ENCODE measurements at regions not wholly inside any gene's neighbourhood (a gene's known extent, or its start where the extent isn't known, plus 50 kb on each side); places are given as distances from the start of the nearest gene placed in this dataset.
"Not testable (repeated sequence)": the region's sequence is repeated elsewhere in the genome, so short reads cannot be mapped to it uniquely, and the experiment has no call there.

DNA sequence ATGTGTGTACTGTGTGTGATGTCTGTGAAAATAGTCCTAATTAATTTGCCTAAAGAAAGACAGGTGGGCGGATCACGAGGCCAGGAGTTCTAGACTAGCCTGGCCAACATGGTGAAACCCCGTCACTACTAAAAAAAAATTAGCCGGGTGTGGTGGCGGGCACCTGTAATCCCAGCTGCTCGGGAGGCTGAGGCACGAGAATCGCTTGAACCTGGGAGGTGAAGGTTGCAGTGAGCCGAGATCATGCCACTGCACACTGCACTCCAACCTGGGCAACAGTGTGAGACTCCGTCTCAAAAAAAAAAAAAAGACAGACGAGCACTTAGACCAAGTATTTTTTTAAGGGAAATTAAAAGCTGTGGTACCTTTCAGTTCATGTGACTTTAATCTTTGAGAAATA lies 226.0 kb upstream of the GBE1 start:
- H3K27ac Mint-ChIP-seq; CTCF ChIA-PET; H3K36me3 Mint-ChIP-seq (ENCODE audit: low read depth); H3K27me3 Mint-ChIP-seq (ENCODE audit: low read depth); H3K9me3 Mint-ChIP-seq; intact Hi-C loops (cut with micrococcal nuclease); H3K4me1 Mint-ChIP-seq (ENCODE audit: low read depth); DNase-seq; H3K4me3 Mint-ChIP-seq: not testable (repeated sequence)

DNA sequence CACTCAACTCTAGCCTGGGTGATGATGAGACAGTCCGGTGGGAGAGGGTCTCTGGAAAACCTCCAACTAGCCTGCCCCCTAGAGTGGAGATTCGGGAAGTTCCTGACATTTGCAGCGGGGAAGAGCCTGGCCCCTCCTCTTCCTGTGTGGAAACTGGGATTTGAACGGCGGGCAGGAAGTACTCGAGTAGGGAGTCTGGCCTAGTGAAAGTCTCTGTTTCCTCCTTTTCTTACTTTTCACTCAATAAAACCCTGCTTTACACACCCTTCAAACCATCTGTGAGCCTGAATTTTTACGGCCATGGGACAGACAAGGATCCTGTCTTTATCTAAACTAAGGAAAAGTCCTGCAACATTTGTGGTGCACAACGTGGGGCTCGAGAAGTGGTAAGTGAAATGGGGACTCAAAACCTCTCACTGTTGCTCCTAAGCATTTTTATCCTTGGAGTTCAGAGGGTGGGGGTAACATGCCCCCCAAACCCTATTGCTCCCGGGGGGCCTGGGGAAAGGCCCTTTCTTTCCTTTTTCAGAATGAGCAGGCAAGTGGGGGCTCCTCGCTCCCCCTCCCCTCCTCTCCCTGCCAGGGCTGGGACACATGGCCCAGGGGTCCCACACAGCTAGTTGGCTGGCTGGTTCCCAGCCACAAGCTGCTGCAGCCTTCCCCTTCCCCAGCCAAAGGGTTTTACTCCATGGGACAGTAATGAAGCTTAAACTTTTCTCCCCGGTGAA lies 224.7 kb upstream of the GBE1 start:
- H3K4me3 Mint-ChIP-seq, result no peak overlapping the region
- H3K27me3 Mint-ChIP-seq (ENCODE audit: low read depth), result no peaks in the 10 kb centered on the region
- no peak overlapping the region for H3K27ac Mint-ChIP-seq
- H3K9me3 Mint-ChIP-seq, result no peaks in the 10 kb centered on the region
- no peak for DNase-seq
- H3K36me3 Mint-ChIP-seq (ENCODE audit: low read depth), result no peaks in the 10 kb centered on the region
- CTCF ChIA-PET, result no interaction called here
- intact Hi-C loops (cut with micrococcal nuclease), result no loop called here
- H3K4me1 Mint-ChIP-seq (ENCODE audit: low read depth), result no peaks in the 10 kb centered on the region

DNA sequence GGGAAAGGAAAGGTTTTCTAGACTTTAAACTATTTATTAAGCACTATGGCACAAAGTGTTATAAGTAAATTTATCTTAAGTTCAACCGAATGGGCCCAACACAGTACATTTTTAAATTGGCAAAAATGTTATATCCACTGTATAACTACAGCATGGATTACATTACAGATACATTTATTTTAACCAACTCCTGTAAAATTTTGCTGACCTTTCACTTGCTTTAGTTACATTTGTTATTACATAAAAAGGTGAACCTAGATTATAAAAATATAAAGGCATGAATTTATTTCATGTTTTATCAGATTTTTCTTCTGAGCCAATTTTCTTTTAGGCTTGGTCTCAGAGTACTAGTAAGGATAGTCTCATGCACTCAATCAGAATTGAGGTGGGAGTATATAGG lies 221.9 kb upstream of the GBE1 start:
- intact Hi-C loops (cut with micrococcal nuclease), result no loop called here
- no peak overlapping the region for H3K4me3 Mint-ChIP-seq

DNA sequence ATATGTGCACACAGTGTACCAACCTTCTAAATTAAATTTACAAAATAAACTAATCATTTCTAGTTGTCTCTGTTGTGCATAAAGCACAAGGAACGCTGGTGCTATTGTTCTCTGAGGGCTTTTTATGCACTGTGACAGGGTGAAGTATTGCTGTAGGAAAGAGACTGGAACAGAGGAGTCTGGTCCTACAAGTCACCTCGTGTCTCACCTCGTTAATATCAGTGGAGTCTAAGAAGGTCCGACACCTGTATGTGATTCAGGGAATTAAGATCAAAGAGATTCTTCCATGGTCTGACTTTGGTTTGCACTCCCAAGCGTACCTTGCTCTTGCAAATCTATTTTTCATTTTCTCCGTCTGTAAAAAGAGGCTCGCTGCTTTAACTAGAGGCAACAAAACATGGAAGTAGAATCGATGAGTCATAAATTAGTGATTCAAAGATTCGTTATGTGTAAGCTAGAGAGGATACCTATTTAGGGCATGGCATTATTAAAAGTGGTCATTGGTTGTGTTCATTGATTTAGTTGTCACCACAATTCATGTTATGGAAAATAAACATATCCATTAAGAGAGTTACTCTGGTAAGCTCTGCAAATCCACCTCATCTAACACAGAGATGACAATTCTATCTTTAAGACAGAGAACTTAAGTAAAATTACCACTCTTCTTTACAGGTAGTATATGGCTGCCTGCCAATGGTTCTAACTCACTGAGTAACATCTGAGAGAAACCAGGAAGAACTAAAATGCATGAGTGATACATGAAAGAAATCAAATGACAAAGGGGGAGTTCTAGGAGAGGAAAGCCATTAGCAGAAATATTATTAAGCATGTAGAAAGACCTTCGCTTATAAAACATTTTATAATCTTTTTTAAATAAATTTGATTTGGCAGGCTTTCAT lies 219.4 kb upstream of the GBE1 start:
- CTCF ChIA-PET, result no interaction called here
- H3K36me3 Mint-ChIP-seq (ENCODE audit: low read depth), result no peaks in the 10 kb centered on the region
- no peaks in the 10 kb centered on the region for H3K4me1 Mint-ChIP-seq (ENCODE audit: low read depth)
- no peak overlapping the region for H3K4me3 Mint-ChIP-seq
- H3K9me3 Mint-ChIP-seq, result no peaks in the 10 kb centered on the region
- no peak overlapping the region for H3K27ac Mint-ChIP-seq
- no peak for DNase-seq
- intact Hi-C loops (cut with micrococcal nuclease), result no loop called here
- no peaks in the 10 kb centered on the region for H3K27me3 Mint-ChIP-seq (ENCODE audit: low read depth)

More for the DNA sequence above, 221.9 kb upstream of the GBE1 start:
- H3K36me3 Mint-ChIP-seq (ENCODE audit: low read depth), result no peaks in the 10 kb centered on the region
- CTCF ChIA-PET, result no interaction called here
- no peak overlapping the region for H3K27ac Mint-ChIP-seq
- no peak for DNase-seq
- no peaks in the 10 kb centered on the region for H3K4me1 Mint-ChIP-seq (ENCODE audit: low read depth)
- H3K27me3 Mint-ChIP-seq (ENCODE audit: low read depth), result no peaks in the 10 kb centered on the region
- no peaks in the 10 kb centered on the region for H3K9me3 Mint-ChIP-seq

DNA sequence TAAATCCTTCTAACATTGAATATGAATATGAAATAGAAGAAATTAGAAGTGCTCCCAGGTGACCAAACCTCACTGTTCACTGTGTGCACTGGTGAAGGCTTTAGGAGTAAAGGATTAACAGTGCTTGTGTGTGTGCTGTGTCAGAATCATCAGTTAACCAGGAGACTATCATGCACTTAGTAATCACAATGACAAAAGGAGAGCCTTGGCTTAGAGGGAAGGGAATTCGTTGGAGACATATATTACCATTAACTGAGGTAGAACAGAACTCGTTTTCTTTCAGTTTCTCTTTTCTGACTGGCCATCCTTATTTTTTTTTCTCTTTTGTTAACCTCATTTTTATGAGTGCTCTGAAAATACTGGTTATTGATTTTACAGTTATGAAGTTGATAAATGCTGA lies 213.3 kb upstream of the GBE1 start:
- Mint-ChIP-seq H3K4me1 (ENCODE audit: low read depth) (no peaks in the 10 kb centered on the region), H3K27ac (no peak overlapping the region), H3K27me3 (ENCODE audit: low read depth) (no peaks in the 10 kb centered on the region), H3K36me3 (ENCODE audit: low read depth) (no peaks in the 10 kb centered on the region), H3K4me3 (no peak overlapping the region), H3K9me3 (no peaks in the 10 kb centered on the region)
- intact Hi-C loops (cut with micrococcal nuclease), result no loop called here
- CTCF ChIA-PET, result no interaction called here
- DNase-seq, result no peak

DNA sequence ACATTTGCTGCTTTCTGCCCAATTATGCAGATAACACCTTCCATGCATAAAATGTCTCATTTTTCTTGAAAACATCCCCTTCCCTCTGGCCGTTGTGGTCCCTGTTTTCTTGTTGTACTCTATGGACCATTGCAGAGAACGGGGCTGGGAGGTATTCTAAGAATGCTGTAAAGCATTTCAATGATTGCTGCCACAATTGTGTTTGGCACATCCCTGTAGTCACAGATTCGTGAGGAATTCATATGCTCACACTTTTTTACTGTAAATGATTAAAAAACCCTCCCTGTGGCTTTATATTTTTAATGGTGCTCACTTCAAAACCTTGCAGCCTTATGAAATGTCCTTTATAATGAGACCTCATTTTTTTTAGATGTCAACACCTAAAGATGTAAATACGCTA lies 207.2 kb upstream of the GBE1 start:
- Mint-ChIP-seq H3K9me3 (no peaks in the 10 kb centered on the region), H3K4me1 (ENCODE audit: low read depth) (no peaks in the 10 kb centered on the region), H3K27me3 (ENCODE audit: low read depth) (no peaks in the 10 kb centered on the region), H3K27ac (no peak overlapping the region), H3K36me3 (ENCODE audit: low read depth) (no peaks in the 10 kb centered on the region), H3K4me3 (no peak overlapping the region)
- DNase-seq, result no peak
- intact Hi-C loops (cut with micrococcal nuclease), result no loop called here
- CTCF ChIA-PET, result interaction anchor here (0.6 kb wide), 1 partner anchor 433 kb away, joined by 3 read pairs; no protein-coding TSS in a partner anchor

DNA sequence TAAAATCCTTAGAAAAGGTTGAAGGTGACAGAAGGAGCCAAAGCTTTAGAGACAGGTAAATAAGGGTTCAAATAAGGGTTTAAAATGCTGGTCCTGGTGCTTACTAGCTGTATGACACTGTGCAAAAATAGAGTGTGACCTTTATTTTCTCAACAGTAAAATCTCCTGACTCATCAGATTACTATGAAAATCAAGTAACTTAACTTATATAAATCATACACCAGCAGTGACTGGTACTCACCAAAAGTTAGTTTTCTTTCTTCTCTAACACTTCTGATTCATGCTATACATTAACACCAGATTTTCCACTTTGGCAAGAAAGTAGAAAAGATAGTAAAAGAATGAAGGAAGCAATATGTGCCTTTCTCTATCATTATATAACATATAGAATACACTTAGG lies 205.9 kb upstream of the GBE1 start:
- H3K27me3 Mint-ChIP-seq (ENCODE audit: low read depth), result no peaks in the 10 kb centered on the region
- H3K36me3 Mint-ChIP-seq (ENCODE audit: low read depth), result no peaks in the 10 kb centered on the region
- intact Hi-C loops (cut with micrococcal nuclease), result no loop called here
- no peak overlapping the region for H3K27ac Mint-ChIP-seq
- H3K9me3 Mint-ChIP-seq, result no peaks in the 10 kb centered on the region
- no peaks in the 10 kb centered on the region for H3K4me1 Mint-ChIP-seq (ENCODE audit: low read depth)
- no peak for DNase-seq
- no peak overlapping the region for H3K4me3 Mint-ChIP-seq
- CTCF ChIA-PET, result no interaction called here

DNA sequence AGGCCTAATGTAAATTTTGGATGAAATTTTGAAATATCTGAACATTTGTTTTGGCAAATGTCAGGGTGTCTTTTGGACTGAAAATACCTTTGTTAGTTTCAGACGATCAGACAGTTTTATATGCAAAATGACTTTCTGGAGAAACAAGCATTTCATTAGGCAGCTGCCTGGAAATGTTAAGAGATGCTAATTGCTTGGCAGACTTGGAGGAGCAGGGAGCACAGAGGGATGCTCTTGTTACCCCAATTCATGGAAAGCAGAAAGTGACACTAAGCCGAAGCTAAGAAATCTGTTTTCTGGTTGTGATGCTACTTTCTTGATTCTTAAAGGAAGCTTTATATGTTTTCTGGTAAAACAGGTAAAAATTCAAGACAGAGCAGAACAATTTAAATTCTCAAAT lies 204.3 kb upstream of the GBE1 start:
- no peaks in the 10 kb centered on the region for H3K27me3 Mint-ChIP-seq (ENCODE audit: low read depth)
- CTCF ChIA-PET, result interaction anchor here (1.0 kb wide), 1 partner anchor 56 kb away, joined by 3 read pairs; no protein-coding TSS in a partner anchor
- no peak overlapping the region for H3K27ac Mint-ChIP-seq
- H3K4me3 Mint-ChIP-seq, result no peak overlapping the region
- DNase-seq, result no peak
- H3K9me3 Mint-ChIP-seq, result no peaks in the 10 kb centered on the region
- no peaks in the 10 kb centered on the region for H3K4me1 Mint-ChIP-seq (ENCODE audit: low read depth)
- H3K36me3 Mint-ChIP-seq (ENCODE audit: low read depth), result no peaks in the 10 kb centered on the region
- intact Hi-C loops (cut with micrococcal nuclease), result no loop called here

DNA sequence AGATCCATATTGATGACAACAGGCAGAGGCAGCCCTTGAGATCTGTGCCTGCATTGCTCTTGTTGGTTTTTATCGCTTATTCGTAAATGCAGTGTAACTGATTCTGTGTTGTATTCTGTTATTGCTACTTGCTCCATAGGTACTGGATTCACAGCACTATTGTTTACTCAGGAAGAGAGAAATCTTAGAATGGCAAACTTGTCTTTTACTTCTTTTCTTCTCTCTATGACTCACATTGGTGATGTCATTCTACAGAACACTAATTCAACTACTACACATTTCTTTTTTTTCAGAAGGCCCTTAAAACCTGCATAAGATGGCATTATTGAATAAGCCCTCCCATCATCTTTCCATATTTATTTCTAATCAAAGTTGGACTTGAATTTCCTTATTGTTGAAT lies 201.0 kb upstream of the GBE1 start:
- H3K9me3 Mint-ChIP-seq, result no peaks in the 10 kb centered on the region
- CTCF ChIA-PET, result no interaction called here
- H3K27ac Mint-ChIP-seq, result no peak overlapping the region

DNA sequence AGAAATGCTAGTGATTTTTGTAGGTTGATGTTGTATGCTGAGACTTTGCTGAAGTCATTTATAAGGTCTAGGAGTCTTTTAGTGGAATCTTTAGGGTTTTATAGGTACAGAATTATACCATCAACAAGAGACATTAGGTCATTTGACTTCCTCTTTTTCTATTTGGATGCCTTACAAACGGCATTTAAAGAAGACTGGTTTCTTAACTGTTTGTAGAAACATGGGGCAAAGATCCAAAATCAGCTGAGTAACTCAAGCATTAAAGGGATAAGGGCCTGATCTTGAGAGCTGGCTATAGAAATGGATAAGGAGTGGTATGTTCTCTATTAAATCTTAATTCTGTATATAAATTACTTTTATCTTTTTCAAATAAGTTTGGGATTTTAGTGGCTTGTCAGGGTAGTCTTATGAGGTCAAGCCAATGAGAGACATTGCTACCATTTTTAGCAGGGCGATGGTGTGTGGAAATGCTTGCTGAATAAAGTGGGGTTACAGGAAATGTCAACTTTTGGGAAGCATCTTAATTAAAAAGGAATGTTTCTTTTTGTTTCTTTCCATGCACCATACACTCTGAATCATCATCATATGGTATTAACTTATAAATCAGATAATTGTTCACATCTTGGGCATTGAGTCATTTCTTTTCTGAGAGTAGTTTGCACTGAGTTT lies 197.7 kb upstream of the GBE1 start:
- no peaks in the 10 kb centered on the region for H3K9me3 Mint-ChIP-seq
- H3K27me3 Mint-ChIP-seq (ENCODE audit: low read depth), result no peaks in the 10 kb centered on the region
- no peaks in the 10 kb centered on the region for H3K4me1 Mint-ChIP-seq (ENCODE audit: low read depth)
- H3K4me3 Mint-ChIP-seq, result no peak overlapping the region
- CTCF ChIA-PET, result interaction anchor here (0.6 kb wide), 1 partner anchor 474 kb away, joined by 3 read pairs; no protein-coding TSS in a partner anchor
- H3K27ac Mint-ChIP-seq, result no peak overlapping the region
- no peaks in the 10 kb centered on the region for H3K36me3 Mint-ChIP-seq (ENCODE audit: low read depth)
- intact Hi-C loops (cut with micrococcal nuclease), result no loop called here
- no peak for DNase-seq

More for the DNA sequence above, 201.0 kb upstream of the GBE1 start:
- Mint-ChIP-seq H3K27me3 (ENCODE audit: low read depth) (no peaks in the 10 kb centered on the region), H3K4me1 (ENCODE audit: low read depth) (no peaks in the 10 kb centered on the region), H3K4me3 (no peak overlapping the region), H3K36me3 (ENCODE audit: low read depth) (no peaks in the 10 kb centered on the region)
- no peak for DNase-seq
- intact Hi-C loops (cut with micrococcal nuclease), result no loop called here

DNA sequence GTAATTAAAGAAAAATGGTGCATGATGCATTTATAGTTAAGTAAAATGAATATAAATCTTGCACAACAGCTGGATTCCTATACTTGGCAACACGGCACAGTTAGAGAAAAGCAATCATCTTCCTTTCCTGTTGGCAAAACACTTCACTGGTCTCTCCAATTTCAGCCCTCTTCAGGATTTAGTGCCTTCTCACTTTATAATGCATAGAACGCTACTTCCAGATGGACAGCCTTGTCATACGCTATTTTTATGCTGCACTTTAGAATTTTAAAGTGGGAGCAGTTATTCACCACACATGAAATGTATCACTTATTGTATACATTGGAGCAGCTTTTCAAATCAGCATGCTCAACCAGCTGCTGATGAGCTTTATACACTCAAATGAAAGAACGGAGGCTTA lies 194.4 kb upstream of the GBE1 start:
- CTCF ChIA-PET, result no interaction called here
- no peak overlapping the region for H3K4me3 Mint-ChIP-seq
- no peaks in the 10 kb centered on the region for H3K9me3 Mint-ChIP-seq
- no peaks in the 10 kb centered on the region for H3K36me3 Mint-ChIP-seq (ENCODE audit: low read depth)
- no peak overlapping the region for H3K27ac Mint-ChIP-seq
- no peak for DNase-seq
- no peaks in the 10 kb centered on the region for H3K4me1 Mint-ChIP-seq (ENCODE audit: low read depth)
- intact Hi-C loops (cut with micrococcal nuclease), result no loop called here
- H3K27me3 Mint-ChIP-seq (ENCODE audit: low read depth), result peaks cover 3% of the 10 kb centered on the region

DNA sequence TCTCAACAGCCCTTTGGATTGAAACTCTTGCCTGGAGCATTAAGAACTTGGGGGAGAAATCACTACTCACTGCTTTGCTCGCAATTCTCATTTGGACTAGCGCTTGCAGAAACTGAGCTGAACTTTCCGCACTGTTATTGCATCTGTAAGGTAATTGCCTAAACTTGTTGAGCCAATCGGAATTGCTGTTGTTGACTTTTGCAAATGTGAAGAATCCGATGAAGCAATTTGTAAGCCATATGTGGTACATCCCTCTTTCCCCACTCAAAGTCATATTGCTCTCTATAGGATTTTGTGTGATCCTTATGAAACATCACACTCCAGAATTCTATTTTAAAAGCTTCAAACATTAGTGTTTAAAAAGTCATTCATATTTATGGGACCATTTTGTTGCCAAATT lies 191.7 kb upstream of the GBE1 start:
- no peak overlapping the region for H3K27ac Mint-ChIP-seq
- H3K9me3 Mint-ChIP-seq, result no peaks in the 10 kb centered on the region
- DNase-seq, result no peak
- H3K4me3 Mint-ChIP-seq, result no peak overlapping the region
- H3K27me3 Mint-ChIP-seq (ENCODE audit: low read depth), result peaks cover 3% of the 10 kb centered on the region
- no peaks in the 10 kb centered on the region for H3K4me1 Mint-ChIP-seq (ENCODE audit: low read depth)
- CTCF ChIA-PET, result no interaction called here
- H3K36me3 Mint-ChIP-seq (ENCODE audit: low read depth), result no peaks in the 10 kb centered on the region
- intact Hi-C loops (cut with micrococcal nuclease), result no loop called here

All from activated naive CD4-positive, alpha-beta T cell treated with anti-CD3 and anti-CD28 coated beads for 36 hours (primary cell).